HG02943 (cell line): ENCODE measurements at regions not wholly inside any gene's neighbourhood (a gene's known extent, or its start where the extent isn't known, plus 50 kb on each side); places are given as distances from the start of the nearest gene placed in this dataset.
A peak's percentile ranks its signal among the peaks of the same experiment; 100 is the strongest.

ENCODE experiments used
- ATAC-seq: cut with Tn5 transposase; IDR thresholded peaks from one replicate; pipeline ENCODE4 v1.9.1; 2021; ENCODE audit warnings: mild to moderate bottlenecking, low read depth, moderate library complexity; ENCODE audit not compliant: unreplicated experiment

GRCh38 chr9:117490199-117490598 is 75.3 kb upstream of the ASTN2 start:
- no peak for ATAC-seq

GRCh38 chr9:117488659-117489058 is 73.8 kb upstream of the ASTN2 start:
- ATAC-seq = no peak

DNA sequence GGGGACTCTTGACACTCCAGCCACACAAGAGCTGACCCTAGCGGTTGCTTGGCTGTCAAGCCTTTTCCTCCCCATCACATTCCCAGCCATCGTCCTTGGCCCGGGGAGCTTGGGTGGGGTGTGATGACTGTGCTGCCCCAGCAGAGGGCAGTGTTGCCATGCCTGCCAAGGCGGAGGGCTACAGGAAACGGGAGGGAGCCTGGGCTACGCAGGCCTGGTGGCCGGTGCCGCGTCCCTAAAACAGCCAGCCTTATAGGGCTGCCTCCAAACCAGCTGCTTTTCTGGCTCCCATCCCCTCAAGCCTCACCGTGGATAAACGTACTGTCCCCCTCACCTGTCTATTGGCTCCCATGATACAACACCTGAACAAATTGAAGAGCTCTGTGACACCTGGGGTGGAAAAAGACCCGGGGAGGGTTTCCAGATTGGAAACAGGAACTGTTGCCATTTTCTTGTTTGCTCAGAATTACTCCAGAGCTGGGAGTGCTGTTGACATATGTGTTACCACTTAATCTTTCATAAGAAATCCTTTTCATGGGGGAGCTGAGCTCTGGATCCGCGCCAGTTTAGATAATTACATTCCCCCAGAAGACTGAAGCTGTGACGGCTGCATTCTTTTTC is 72.8 kb upstream of the ASTN2 start:
- ATAC-seq = peak; percentile 98

GRCh38 chr9:117486426-117486825 is 71.6 kb upstream of the ASTN2 start:
- no peak for ATAC-seq

DNA sequence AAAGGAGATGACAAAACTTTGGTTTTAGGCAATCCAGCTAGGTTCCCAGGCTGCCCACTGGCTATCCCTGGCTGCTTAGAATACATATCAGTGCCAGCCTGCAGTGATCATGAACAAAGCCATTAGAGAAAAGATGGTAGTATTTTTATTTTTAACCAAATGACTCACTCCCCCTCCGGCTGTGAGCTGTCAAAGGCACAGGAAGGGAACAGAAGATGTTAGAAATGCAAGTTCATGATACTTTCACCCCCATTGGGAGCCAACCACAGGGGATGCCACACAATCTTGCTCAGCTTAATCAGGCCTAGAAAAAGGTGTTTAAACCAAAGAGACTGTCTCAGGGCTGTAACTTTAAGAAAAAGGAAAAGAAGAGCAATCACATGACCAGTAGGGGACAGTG is 70.3 kb upstream of the ASTN2 start:
- ATAC-seq = no peak

DNA sequence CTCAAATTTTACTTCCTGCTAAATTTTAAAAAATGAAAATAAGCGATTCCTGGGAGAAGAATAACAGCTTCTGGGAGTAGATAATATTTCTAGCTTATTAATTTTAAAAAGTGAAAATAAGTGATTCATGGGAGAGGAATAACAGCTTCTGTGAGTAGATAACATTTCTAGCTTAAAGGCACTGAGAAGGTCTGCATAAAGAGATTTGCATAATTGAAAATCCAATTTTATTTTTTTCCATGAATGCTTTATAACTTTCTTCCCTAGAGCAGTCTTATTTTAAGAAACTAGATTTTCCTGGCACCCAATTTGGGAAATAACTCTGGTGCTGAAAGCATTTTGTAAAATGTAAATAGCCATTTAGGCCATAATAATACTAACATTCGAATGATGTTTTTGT is 65.9 kb upstream of the ASTN2 start:
- ATAC-seq = no peak

GRCh38 chr9:117480253-117480652 is 65.4 kb upstream of the ASTN2 start:
- no peak for ATAC-seq

- no peak for ATAC-seq
These were observed 58.4 kb upstream of the ASTN2 start for GRCh38 chr9:117473293-117473692.

DNA sequence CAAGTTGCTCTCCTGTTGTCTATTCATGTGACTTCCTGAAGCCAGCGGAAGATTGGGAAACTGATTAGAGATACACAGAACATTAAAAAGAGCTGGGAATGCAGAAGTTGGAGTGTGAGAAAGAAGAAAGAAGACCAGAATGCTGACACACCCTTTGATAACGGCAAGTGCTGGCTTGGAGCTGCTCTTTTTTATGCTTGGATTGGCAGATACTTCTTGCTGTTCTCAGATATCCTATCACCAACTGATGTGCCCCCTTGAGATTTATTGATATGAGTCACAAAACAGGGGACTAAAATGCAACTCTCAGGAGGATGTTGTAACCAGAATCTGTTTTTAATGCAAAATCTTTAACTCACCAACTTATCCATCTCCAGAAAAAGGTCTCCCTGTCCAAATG is 56.0 kb upstream of the ASTN2 start:
- no peak for ATAC-seq

GRCh38 chr9:117470455-117470854 is 55.6 kb upstream of the ASTN2 start:
- no peak for ATAC-seq

- no peak for ATAC-seq
These were observed 51.3 kb upstream of the ASTN2 start for GRCh38 chr9:117466111-117466510.

DNA sequence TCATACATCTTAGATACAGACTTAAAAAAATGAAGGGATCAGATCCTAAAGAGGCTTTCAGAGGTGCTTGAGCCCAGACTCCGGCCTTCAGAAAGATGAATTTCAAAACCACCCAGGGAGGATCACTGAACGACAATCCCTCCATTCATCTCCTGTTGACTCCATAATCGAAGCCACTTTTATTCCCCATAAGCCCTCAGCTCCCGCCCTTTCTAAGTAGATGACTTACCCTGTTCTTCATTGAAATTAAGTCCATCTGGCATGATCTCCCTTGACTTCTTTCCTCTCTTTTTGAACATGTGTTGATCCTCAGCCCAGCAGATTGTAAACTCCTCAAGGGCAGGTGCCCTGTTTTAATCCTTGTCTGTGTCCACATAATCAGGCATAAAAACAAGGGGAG is 50.8 kb upstream of the ASTN2 start:
- no peak for ATAC-seq

DNA sequence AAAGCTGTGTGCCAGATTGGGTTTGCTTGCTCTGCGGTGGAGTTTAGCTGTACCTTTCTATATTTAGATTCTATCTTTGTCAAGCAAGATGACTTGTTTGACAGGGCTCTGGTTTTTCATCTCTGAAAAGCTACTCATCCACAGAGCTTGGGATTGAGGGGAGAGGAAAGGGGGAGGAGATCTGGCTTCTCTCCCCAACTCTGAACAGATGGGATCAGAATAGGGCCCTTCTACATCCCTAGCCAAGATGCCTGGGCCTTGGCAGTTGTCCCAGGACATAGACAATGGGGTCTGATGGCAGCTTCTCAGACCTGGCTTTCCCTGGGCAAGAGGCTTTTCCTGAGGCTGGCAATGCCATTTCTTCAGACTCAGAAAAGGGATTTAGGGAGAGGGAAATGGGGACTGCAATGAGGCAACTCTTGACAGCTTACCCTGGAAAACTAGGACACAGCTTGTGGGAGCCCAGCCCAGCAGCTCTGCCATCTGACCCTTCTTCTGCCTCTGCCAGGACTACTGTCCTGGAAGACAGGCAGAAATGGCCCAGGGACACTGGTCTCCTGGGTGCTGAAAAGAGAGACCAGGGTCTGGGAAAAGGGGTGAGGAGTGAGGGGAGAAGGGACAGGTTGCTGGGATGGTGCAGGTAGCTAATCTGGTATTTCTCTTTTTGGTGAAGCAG is 50.2 kb upstream of the ASTN2 start:
- no peak for ATAC-seq
